HepG2 (cell line): ENCODE measurements at regions not wholly inside any gene's neighbourhood (a gene's known extent, or its start where the extent isn't known, plus 50 kb on each side); places are given as distances from the start of the nearest gene placed in this dataset.

Experiments
- CTCF ChIP-seq: sonication (generic); formaldehyde crosslinking; IDR thresholded peaks from 2 replicates; pipeline ENCODE4 v1.5.0; 2020; ENCODE audit warnings: mild to moderate bottlenecking, missing genetic modification reagents, moderate library complexity
- FIP1L1 ChIP-seq: fragments of 200-400 bp; formaldehyde crosslinking; IDR thresholded peaks from 2 replicates; pipeline ENCODE4 v1.6.1; 2018; ENCODE audit warnings: low read depth, mild to moderate bottlenecking, low read length, moderate library complexity, borderline replicate concordance; ENCODE audit not compliant: insufficient read depth
- HNRNPLL ChIP-seq: fragments of 200-400 bp; formaldehyde crosslinking; IDR thresholded peaks from 2 replicates; pipeline ENCODE4 v1.6.1; 2017; ENCODE audit warnings: mild to moderate bottlenecking, low read depth, low read length; ENCODE audit not compliant: poor library complexity, severe bottlenecking
- NONO ChIP-seq, 2 experiments: fragments of 450-650 bp in 1 of 2; sonication (generic) in 1 of 2; formaldehyde crosslinking in 1 of 2; IDR thresholded peaks in 1 of 2; conservative IDR thresholded peaks in 1 of 2; 2 replicates each; pipeline versions ENCODE4 v1.6.1 to v1.8.0; 2017 to 2022; ENCODE audit warnings: mild to moderate bottlenecking in 1 of 2, missing genetic modification reagents in 1 of 2, moderate library complexity in 1 of 2
- PAX8 ChIP-seq: sonication (generic); formaldehyde crosslinking; IDR thresholded peaks from 2 replicates; pipeline ENCODE4 v1.8.0; 2022; ENCODE audit warnings: mild to moderate bottlenecking, missing genetic modification reagents, borderline replicate concordance
- POLR2A ChIP-seq, 2 experiments: IDR thresholded peaks; 2 replicates each; pipeline ENCODE4 v1.6.1; 2011; ENCODE audit warnings: low read depth in 2 of 2, low read length in 2 of 2, mild to moderate bottlenecking in 1 of 2, moderate library complexity in 1 of 2; ENCODE audit not compliant: insufficient read depth in 1 of 2
- POLR2AphosphoS5 ChIP-seq: IDR thresholded peaks from 2 replicates; pipeline ENCODE4 v1.6.1; 2012; ENCODE audit warnings: low read depth, low read length
- RBM22 ChIP-seq: fragments of 200-400 bp; formaldehyde crosslinking; optimal IDR thresholded peaks from 2 replicates; pipeline ENCODE3; 2017; ENCODE audit warnings: mild to moderate bottlenecking, low read length, moderate library complexity
- SNAPC5 ChIP-seq: sonication (generic); formaldehyde crosslinking; IDR thresholded peaks from 2 replicates; pipeline ENCODE4 v1.8.1; 2023; ENCODE audit warnings: mild to moderate bottlenecking, missing genetic modification reagents, borderline replicate concordance
- SP4 ChIP-seq: sonication (generic); formaldehyde crosslinking; IDR thresholded peaks from 2 replicates; pipeline ENCODE4 v1.8.1; 2023; ENCODE audit warnings: mild to moderate bottlenecking, missing genetic modification reagents
- STAT6 ChIP-seq: sonication (generic); formaldehyde crosslinking; IDR thresholded peaks from 2 replicates; pipeline ENCODE4 v1.4.0; 2020; ENCODE audit warnings: missing genetic modification reagents, mild to moderate bottlenecking, borderline replicate concordance
- ZFP36L2 ChIP-seq: sonication (generic); formaldehyde crosslinking; IDR thresholded peaks from 2 replicates; pipeline ENCODE4 v1.4.0; 2020; ENCODE audit warnings: missing genetic modification reagents
- ZSCAN5A ChIP-seq: sonication (generic); formaldehyde crosslinking; IDR thresholded peaks from 2 replicates; pipeline ENCODE4 v1.8.0; 2022; ENCODE audit warnings: mild to moderate bottlenecking, missing genetic modification reagents, borderline replicate concordance

- TF ChIP-seq POLR2AphosphoS5 (no peak), CTCF (CRISPR knock-in tag) (no peak), NONO (IDR thresholded peaks at IDR 0.05) (no peak), NONO (CRISPR knock-in tag; conservative IDR thresholded peaks at IDR 0.05) (no peak), RBM22 (no peak), SP4 (no peak), FIP1L1 (no peak), ZSCAN5A (CRISPR knock-in tag) (no peak), PAX8 (no peak), POLR2A (IDR thresholded peaks at IDR 0.05; ENCODE audit: insufficient read depth in 1 of 2, low read depth in 2 of 2, low read length in 2 of 2) (no peak), HNRNPLL (no peak), STAT6 (CRISPR knock-in tag) (no peak), SNAPC5 (CRISPR knock-in tag) (no peak), ZFP36L2 (CRISPR knock-in tag) (no peak)
Measured at GRCh38 chr1:5273280-5274003, 619.0 kb downstream of the AJAP1 start.
